ENCODE measurements at regions not wholly inside any gene's neighbourhood (a gene's known extent, or its start where the extent isn't known, plus 50 kb on each side); places are given as distances from the start of the nearest gene placed in this dataset.

GRCh38 chr10:111944331-111944730 lies 239.2 kb downstream of the GPAM start:
- DNase-seq, result no peak
- no TSS peak for BruUV-seq (replicated peaks)
- Histone ChIP-seq H3K4me3 (no peak overlapping the region), H3K4me2 (no peak overlapping the region), H3K36me3 (ENCODE audit: low read depth) (no peaks in the 10 kb centered on the region), H3K9me2 (ENCODE audit: insufficient read depth) (no peaks in the 10 kb centered on the region), H3K9me3 (ENCODE audit: insufficient read depth, low read depth) (no peaks in the 10 kb centered on the region), H3K4me1 (replicated peaks; ENCODE audit: insufficient read depth) (no peaks in the 10 kb centered on the region), H3F3A (ENCODE audit: insufficient read depth, low read depth) (no peaks in the 10 kb centered on the region), H2AFZ (no peak overlapping the region), H3K27ac (no peak overlapping the region), H3K79me2 (ENCODE audit: low read depth) (no peaks in the 10 kb centered on the region), H3K27me3 (ENCODE audit: insufficient read depth, low read depth) (no peaks in the 10 kb centered on the region), H4K20me1 (ENCODE audit: insufficient read depth) (no peaks in the 10 kb centered on the region)
- ChIA-PET POLR2A (ENCODE audit: unreplicated experiment) (no interaction called here), CTCF (no interaction called here)
- intact Hi-C loops (cut with micrococcal nuclease; ENCODE audit: unreplicated experiment), result no loop called here
- no peak for TF ChIP-seq CTCF (conservative IDR thresholded peaks at IDR 0.05)
- TF ChIP-seq EZH2 (IDR thresholded peaks at IDR 0.05; ENCODE audit: low read depth), result no peak

- no peak for TF ChIP-seq CTCF (conservative IDR thresholded peaks at IDR 0.05)
- H2AFZ ChIP-seq, result no peak overlapping the region
- no peak overlapping the region for H3K4me3 ChIP-seq
- no peaks in the 10 kb centered on the region for H3K27me3 ChIP-seq (ENCODE audit: insufficient read depth, low read depth)
- ChIA-PET CTCF (no interaction called here), POLR2A (ENCODE audit: unreplicated experiment) (no interaction called here)
- DNase-seq, result no peak
- no peaks in the 10 kb centered on the region for H4K20me1 ChIP-seq (ENCODE audit: insufficient read depth)
- H3F3A ChIP-seq (ENCODE audit: insufficient read depth, low read depth), result no peaks in the 10 kb centered on the region
- H3K27ac ChIP-seq, result no peak overlapping the region
- H3K9me3 ChIP-seq (ENCODE audit: insufficient read depth, low read depth), result no peaks in the 10 kb centered on the region
- H3K36me3 ChIP-seq (ENCODE audit: low read depth), result no peaks in the 10 kb centered on the region
- intact Hi-C loops (cut with micrococcal nuclease; ENCODE audit: unreplicated experiment), result no loop called here
- no peak overlapping the region for H3K4me2 ChIP-seq
- no peaks in the 10 kb centered on the region for H3K9me2 ChIP-seq (ENCODE audit: insufficient read depth)
- no peaks in the 10 kb centered on the region for H3K4me1 ChIP-seq (replicated peaks; ENCODE audit: insufficient read depth)
- no peaks in the 10 kb centered on the region for H3K79me2 ChIP-seq (ENCODE audit: low read depth)
- no TSS peak for BruUV-seq (replicated peaks)
Observed at GRCh38 chr10:111953949-111954348, 229.6 kb downstream of the GPAM start.

DNA sequence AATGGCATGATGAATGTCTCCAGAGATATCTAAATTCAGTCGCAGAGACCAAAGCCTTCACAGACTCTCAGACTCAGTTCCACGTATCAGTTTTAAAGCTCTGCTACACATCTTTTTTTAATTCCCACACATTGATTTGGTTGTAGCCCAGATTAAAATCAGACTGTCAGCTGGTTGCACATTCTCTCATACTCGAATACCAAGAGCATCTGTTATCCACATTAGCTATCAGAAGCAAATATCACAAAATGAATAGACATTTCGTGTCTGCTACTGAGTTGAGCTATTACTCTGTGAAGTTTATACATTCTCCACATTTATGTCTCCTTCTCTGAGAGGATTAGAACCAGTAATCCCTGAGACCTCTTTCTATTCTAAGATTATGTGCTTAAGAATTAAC lies 229.2 kb downstream of the GPAM start:
- Histone ChIP-seq H3K4me3 (no peak overlapping the region), H3F3A (ENCODE audit: insufficient read depth, low read depth) (no peaks in the 10 kb centered on the region), H3K4me1 (replicated peaks; ENCODE audit: insufficient read depth) (no peaks in the 10 kb centered on the region), H3K79me2 (ENCODE audit: low read depth) (no peaks in the 10 kb centered on the region), H3K9me3 (ENCODE audit: insufficient read depth, low read depth) (no peaks in the 10 kb centered on the region), H2AFZ (no peak overlapping the region), H3K27ac (no peak overlapping the region), H3K36me3 (ENCODE audit: low read depth) (no peaks in the 10 kb centered on the region), H3K9me2 (ENCODE audit: insufficient read depth) (no peaks in the 10 kb centered on the region), H3K27me3 (ENCODE audit: insufficient read depth, low read depth) (no peaks in the 10 kb centered on the region), H3K4me2 (no peak overlapping the region), H4K20me1 (ENCODE audit: insufficient read depth) (no peaks in the 10 kb centered on the region)
- CTCF ChIA-PET, result no interaction called here
- POLR2A ChIA-PET (ENCODE audit: unreplicated experiment), result no interaction called here
- TF ChIP-seq EZH2 (IDR thresholded peaks at IDR 0.05; ENCODE audit: low read depth), result no peak
- no peak for TF ChIP-seq CTCF (conservative IDR thresholded peaks at IDR 0.05)
- intact Hi-C loops (cut with micrococcal nuclease; ENCODE audit: unreplicated experiment), result no loop called here
- BruUV-seq (replicated peaks), result no TSS peak
- DNase-seq, result no peak
